Heart left ventricle (tissue), 16 donors: ENCODE measurements at regions not wholly inside any gene's neighbourhood (a gene's known extent, or its start where the extent isn't known, plus 50 kb on each side); places are given as distances from the start of the nearest gene placed in this dataset.

Experiments
- ATAC-seq, 4 donors: fragments of 200-7000 bp; cut with Tn5 transposase; one replicate each; pipeline ENCODE4 v1.9.1; 2020 to 2022; ENCODE audit warnings: moderate library complexity in 4 of 4, mild to moderate bottlenecking in 3 of 4, moderate number of reproducible peaks in 1 of 4
- DNase-seq, 5 donors: peaks; one replicate each; pipeline ENCODE4 v3.0.0-alpha.2; 2020
- H3K27ac ChIP-seq, 12 donors: fragments of 200-600 bp; sonication (generic) in 4 of 12; one replicate each; pipeline versions ENCODE4 v1.5.0 to v1.8.0; 2016 to 2022; ENCODE audit warnings: mild to moderate bottlenecking in 2 of 12
- H3K27me3 ChIP-seq, 9 donors: fragments of 200-600 bp; sonication (generic) in 2 of 9; one replicate each; pipeline versions ENCODE4 v1.5.1 to v1.8.0; 2016 to 2022; ENCODE audit warnings: mild to moderate bottlenecking in 3 of 9
- H3K36me3 ChIP-seq, 9 donors: fragments of 200-600 bp; sonication (generic) in 2 of 9; one replicate each; pipeline versions ENCODE4 v1.5.0 to v1.8.0; 2018 to 2022; ENCODE audit warnings: mild to moderate bottlenecking in 2 of 9
- H3K4me1 ChIP-seq, 12 donors: fragments of 200-600 bp; sonication (generic) in 4 of 12; one replicate each; pipeline versions ENCODE4 v1.5.0 to v1.8.0; 2016 to 2022; ENCODE audit warnings: mild to moderate bottlenecking in 3 of 12
- H3K4me3 ChIP-seq, 12 donors: fragments of 200-600 bp; sonication (generic) in 4 of 12; one replicate each; pipeline versions ENCODE4 v1.5.0 to v1.8.0; 2017 to 2022; ENCODE audit warnings: mild to moderate bottlenecking in 9 of 12, moderate library complexity in 4 of 12
- H3K9me3 ChIP-seq, 12 donors: fragments of 200-600 bp; sonication (generic) in 4 of 12; one replicate each; pipeline versions ENCODE4 v1.5.0 to v1.8.0; 2016 to 2022; ENCODE audit warnings: mild to moderate bottlenecking in 1 of 12
- POLR2A ChIP-seq, 2 donors: fragments of 450-650 bp; IDR thresholded peaks; one replicate each; pipeline ENCODE4 v1.6.1; 2017; ENCODE audit warnings: antibody characterized with exemption in 2 of 2, mild to moderate bottlenecking in 2 of 2, moderate library complexity in 2 of 2
- whole genome bisulfite sequencing, 4 donors: extraction: QIAGEN DNeasy Blood & Tissue Kit in 2 of 4; methylation state at CpG; one replicate each; pipeline versions ENCODE4 v1.1.5 to v1.1.7; 2013 to 2018; 5-methylcytosine and 5-hydroxymethylcytosine counted together
- intact Hi-C, 10 donors: fragments of 100-400 bp; cut with DNase I; formaldehyde crosslinking; loops; one replicate each; pipeline versions ENCODE4 v1.11.1 to v1.14.2; 2022
- TF ChIP-seq, protein P1 (sequence below), 12 donors: fragments of 200-600 bp; sonication (generic) in 4 of 12; IDR thresholded peaks; one replicate each; pipeline versions ENCODE4 v1.5.0 to v1.8.0; 2018 to 2022; ENCODE audit warnings: antibody characterized with exemption in 12 of 12, mild to moderate bottlenecking in 5 of 12
- donor health status: ischemic (EF 13 %, LVEDD 7.1; RV severe dilation, severe dysfunction).
- donor health status: healthy with polysubstance abuse.
- donor health status: DM: no; HTN: yes; CAD: no.
- donor health status: DM: no; HTN: no; CAD: no.
- donor health status: ischemic (EF 25% LVEDD 6.9; RV normal size, moderate dysfunction).
- donor health status: ischemic (EF 25% LVEDD 5.7; RV mildly dilated, moderate dysfunction).
- donor health status: healthy.
- donor health status: DM: yes; HTN: yes; CAD: no.
- donor health status: ischemic (EF 35%, LVEDD 5.7; RV mildly dilated, moderate dysfunction).
- donor health status: nonischemic (EF 11% LVEDD 7.7; RV severe dilation, severe dysfunction).
- donor health status: DM: yes; HTN: yes; CAD: no.
- donor health status: PGD.
- donor health status: ischemic (EF 29% LVEDD 5.4; RV normal size, mild dysfunction).
- donor health status: nonischemic (EF 23%, LVEDD 6.1; RV moderate dilation, normal function).

DNA sequence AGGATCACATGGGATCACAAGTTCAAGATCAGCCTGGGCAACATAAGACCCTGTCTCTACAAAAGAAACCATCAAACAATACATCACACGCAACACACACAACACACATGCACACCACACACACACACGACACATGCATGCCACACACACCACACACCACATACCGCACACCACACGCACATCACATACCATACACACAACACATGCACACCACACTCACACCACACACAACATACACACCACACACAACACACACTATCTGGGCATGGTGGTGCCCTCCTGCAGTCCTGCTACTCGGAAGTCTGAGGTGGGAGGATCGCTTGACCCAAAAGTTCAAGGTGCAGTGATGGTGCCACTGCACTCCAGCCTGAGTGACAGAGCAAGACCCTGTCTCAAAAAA lies 198.3 kb downstream of the USP12 start:
- Histone ChIP-seq H3K36me3 (no peaks in the 10 kb centered on the region), H3K4me1 (peaks cover 0 to 6% (median 0%) of the 10 kb centered on the region in 12 donors), H3K27ac (no peak overlapping the region), H3K4me3 (no peak overlapping the region), H3K27me3 (no peaks in the 10 kb centered on the region), H3K9me3 (no peaks in the 10 kb centered on the region)
- WGBS, 4 donors = 74 to 87% (median 83%) methylated on average over 6 of the region's 6 CpGs
- no peak for DNase-seq
- TF ChIP-seq, protein P1, sequence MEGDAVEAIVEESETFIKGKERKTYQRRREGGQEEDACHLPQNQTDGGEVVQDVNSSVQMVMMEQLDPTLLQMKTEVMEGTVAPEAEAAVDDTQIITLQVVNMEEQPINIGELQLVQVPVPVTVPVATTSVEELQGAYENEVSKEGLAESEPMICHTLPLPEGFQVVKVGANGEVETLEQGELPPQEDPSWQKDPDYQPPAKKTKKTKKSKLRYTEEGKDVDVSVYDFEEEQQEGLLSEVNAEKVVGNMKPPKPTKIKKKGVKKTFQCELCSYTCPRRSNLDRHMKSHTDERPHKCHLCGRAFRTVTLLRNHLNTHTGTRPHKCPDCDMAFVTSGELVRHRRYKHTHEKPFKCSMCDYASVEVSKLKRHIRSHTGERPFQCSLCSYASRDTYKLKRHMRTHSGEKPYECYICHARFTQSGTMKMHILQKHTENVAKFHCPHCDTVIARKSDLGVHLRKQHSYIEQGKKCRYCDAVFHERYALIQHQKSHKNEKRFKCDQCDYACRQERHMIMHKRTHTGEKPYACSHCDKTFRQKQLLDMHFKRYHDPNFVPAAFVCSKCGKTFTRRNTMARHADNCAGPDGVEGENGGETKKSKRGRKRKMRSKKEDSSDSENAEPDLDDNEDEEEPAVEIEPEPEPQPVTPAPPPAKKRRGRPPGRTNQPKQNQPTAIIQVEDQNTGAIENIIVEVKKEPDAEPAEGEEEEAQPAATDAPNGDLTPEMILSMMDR (IDR thresholded peaks at IDR 0.05) = no peak
- TF ChIP-seq POLR2A (IDR thresholded peaks at IDR 0.05) = no peak
- no peak for ATAC-seq
- intact Hi-C loops = loop anchor here in 1 of 10 donors (10.0 kb wide), 1 partner anchor 292 kb away; no protein-coding TSS in a partner anchor

DNA sequence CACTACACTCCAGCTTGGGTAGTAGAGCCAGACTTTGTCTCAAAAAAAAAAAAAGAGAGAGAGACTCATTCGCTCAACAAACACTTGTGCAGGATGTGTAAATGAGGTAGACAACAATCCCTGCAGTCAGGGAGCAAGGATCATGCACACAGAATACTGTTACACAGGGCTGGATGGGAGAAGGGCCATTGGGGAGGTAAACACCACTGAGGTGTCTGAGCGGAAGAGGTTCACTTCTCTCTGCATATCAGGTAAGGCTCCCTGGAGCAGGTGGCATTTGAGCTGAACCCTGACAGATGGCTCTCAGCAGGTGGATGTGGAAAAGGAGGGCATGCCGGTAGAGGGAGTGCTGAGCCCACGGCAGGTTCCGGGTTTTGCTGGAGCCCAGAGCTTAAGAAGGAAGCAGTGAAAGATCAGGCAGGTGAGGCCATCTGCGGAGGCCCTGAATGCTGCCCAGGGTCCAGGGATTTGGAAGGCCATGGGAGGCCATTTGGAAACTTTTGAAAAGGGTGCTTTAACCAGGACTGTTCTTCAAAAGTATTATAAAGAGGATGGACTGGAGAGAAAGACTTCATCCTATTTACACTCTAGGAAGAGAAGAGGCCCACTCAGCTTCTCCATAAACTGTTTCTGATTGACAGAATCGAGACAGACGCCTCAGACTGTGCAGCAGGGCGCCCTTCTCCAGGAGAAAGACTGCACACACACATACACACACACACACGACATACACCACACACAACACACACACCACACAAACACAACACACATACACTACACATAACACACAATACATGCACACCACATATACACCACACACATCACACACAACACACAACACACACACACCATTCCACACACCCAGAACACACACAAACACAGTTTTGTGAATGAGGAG lies 199.4 kb downstream of the USP12 start:
- 37 to 59% (median 55%) methylated on average over 10 of the region's 10 CpGs for WGBS, 4 donors
- peak in 1 of 5 donors; percentile 34 for DNase-seq
- no peaks in the 10 kb centered on the region for H3K36me3 ChIP-seq
- intact Hi-C loops = loop anchor here in 1 of 10 donors (10.0 kb wide), 1 partner anchor 293 kb away; no protein-coding TSS in a partner anchor
- H3K27ac ChIP-seq = no peak overlapping the region
- no peaks in the 10 kb centered on the region for H3K27me3 ChIP-seq
- TF ChIP-seq, protein P1 (IDR thresholded peaks at IDR 0.05) = peak in 6 of 12 donors; percentile 15 to 36 (median 25)
- no peak for TF ChIP-seq POLR2A (IDR thresholded peaks at IDR 0.05)
- H3K4me3 ChIP-seq = no peak overlapping the region
- peak in 1 of 4 donors; percentile 27 for ATAC-seq
- peaks cover 0 to 10% (median under 1%) of the 10 kb centered on the region in 12 donors for H3K4me1 ChIP-seq
- H3K9me3 ChIP-seq = no peaks in the 10 kb centered on the region

DNA sequence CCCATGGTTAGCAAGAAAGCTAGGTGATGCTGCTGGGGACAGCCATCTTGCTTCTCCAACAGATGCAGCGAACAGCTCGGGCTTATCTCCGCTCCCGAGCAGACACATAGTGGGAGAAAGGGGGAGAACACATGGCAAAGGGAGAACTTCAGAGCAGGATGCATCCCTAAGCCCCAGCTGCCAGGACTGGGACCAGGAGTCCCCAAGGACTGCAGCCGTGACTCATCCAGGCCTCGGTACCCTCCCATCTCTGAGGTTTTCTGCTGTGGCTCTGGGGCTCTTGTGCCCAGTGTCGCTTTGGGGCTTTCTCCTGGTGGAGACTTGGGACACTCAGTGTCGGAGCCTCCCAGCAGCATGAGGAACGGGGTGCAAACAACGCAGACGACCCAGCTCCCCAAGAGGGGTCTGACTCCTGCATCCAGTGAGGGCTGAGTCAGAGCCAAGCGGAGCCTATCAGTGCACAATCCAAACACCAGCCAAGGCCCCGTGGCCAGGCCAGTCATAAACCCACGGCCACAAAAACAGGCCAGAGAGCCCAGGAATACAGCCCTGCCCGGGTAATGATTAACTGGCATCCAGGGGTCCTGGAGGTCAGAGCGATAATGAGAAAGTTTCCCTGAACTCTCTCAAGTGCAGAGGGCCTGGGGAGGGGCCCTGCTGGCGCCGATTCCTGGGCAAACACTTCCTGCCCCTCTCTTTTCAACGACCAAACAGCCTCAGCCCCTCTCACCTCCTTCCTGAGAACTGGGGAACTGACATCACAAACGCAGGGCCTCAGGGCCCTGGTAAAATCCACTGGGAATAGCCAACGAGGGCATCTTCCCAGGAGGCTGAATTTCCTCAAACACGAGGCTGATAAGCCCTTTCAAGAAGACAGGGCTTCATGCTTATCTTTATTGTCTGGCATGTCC lies 202.9 kb downstream of the USP12 start:
- no peak for TF ChIP-seq POLR2A (IDR thresholded peaks at IDR 0.05)
- TF ChIP-seq, protein P1 (IDR thresholded peaks at IDR 0.05) = no peak
- ATAC-seq (no peak), DNase-seq (peak in 1 of 5 donors; percentile 44)
- Histone ChIP-seq H3K27ac (no peak overlapping the region), H3K9me3 (no peaks in the 10 kb centered on the region), H3K27me3 (no peaks in the 10 kb centered on the region), H3K36me3 (no peaks in the 10 kb centered on the region), H3K4me3 (no peak overlapping the region), H3K4me1 (peaks cover 0 to 37% (median 12%) of the 10 kb centered on the region in 12 donors)
- 49 to 60% (median 57%) methylated on average over 11 to 22 of the region's 22 CpGs for WGBS, 4 donors
- intact Hi-C loops = loop anchor here in 1 of 10 donors (5.0 kb wide), 1 partner anchor 389 kb away; no protein-coding TSS in a partner anchor
